ENCODE measurements at regions not wholly inside any gene's neighbourhood (a gene's known extent, or its start where the extent isn't known, plus 50 kb on each side); places are given as distances from the start of the nearest gene placed in this dataset.

- no peaks in the 10 kb centered on the region for H3K36me3 ChIP-seq (ENCODE audit: control insufficient read depth, insufficient read depth, low read length)
- no peaks in the 10 kb centered on the region for H3K27me3 ChIP-seq (replicated peaks; ENCODE audit: control insufficient read depth, insufficient read depth, low read length)
- no peak for DNase-seq (ENCODE audit: extremely low read depth, insufficient read length)
- no peak overlapping the region for H3K4me3 ChIP-seq (replicated peaks; ENCODE audit: low read depth, low read length)
- TF ChIP-seq CTCF (IDR thresholded peaks at IDR 0.05; ENCODE audit: insufficient read depth, low read length, poor library complexity, severe bottlenecking), result no peak
Measured at GRCh38 chr6:62626661-62627060, 340.6 kb upstream of the KHDRBS2 start.

GRCh38 chr6:62623846-62624532 lies 338.0 kb upstream of the KHDRBS2 start:
- Histone ChIP-seq H3K27me3 (replicated peaks; ENCODE audit: control insufficient read depth, insufficient read depth, low read length) (no peaks in the 10 kb centered on the region), H3K4me3 (replicated peaks; ENCODE audit: low read depth, low read length) (no peak overlapping the region), H3K36me3 (ENCODE audit: control insufficient read depth, insufficient read depth, low read length) (no peaks in the 10 kb centered on the region)
- DNase-seq (ENCODE audit: extremely low read depth, insufficient read length), result no peak
- TF ChIP-seq CTCF (IDR thresholded peaks at IDR 0.05; ENCODE audit: insufficient read depth, low read length, poor library complexity, severe bottlenecking), result no peak

DNA sequence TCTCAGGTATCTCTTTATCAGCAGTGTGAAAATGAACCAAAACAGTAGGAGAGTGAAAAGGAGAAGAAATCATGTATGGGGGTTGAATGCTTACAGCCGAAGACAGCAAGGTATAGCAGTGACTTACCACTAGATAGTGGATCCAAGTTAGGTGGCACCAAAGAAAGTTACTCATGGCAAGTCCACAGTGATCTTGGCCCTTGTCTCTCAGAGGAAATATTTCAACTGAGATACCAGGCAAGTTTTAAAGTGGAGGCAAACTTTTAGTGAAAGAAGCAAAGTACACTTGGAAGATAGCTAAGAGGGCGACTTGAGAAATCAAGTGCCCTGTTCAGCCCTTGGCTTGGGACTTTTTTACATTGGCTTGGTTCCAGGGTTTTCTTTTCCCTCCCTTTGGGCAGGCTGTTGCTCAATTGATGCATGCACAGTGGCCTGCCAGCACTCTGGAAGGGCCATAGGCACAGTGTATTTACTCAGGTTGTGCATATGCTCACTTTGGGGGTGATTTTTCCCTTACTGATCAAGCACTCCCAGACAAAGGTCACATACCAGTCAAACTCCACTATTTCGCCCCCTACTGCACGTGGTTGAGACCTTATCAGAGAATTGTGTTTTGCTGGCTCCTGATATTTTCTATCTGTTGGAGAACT lies 329.5 kb upstream of the KHDRBS2 start:
- no peak for DNase-seq (ENCODE audit: extremely low read depth, insufficient read length)
- H3K4me3 ChIP-seq (replicated peaks; ENCODE audit: low read depth, low read length), result no peak overlapping the region
- no peak for TF ChIP-seq CTCF (IDR thresholded peaks at IDR 0.05; ENCODE audit: insufficient read depth, low read length, poor library complexity, severe bottlenecking)
- no peaks in the 10 kb centered on the region for H3K27me3 ChIP-seq (replicated peaks; ENCODE audit: control insufficient read depth, insufficient read depth, low read length)
- no peaks in the 10 kb centered on the region for H3K36me3 ChIP-seq (ENCODE audit: control insufficient read depth, insufficient read depth, low read length)

DNA sequence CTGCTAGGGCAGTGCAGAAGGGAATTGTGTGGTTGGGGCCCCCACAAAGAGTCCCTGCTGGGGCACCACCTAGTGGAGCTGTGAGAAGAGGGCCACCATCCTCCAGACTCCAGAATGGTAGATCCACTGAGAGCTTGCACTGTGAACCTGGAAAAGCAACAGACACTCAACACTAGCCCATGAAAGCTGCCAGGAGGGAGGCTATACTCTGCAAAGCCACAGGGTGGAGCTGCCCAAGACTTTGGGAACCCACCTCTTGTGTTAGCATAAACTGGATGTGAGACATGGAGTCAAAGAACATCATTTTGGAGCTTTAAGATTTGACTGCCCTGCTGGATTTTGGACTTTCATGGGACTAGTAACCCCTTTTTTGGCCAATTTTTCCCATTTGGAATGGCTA lies 328.4 kb upstream of the KHDRBS2 start:
- no peak for TF ChIP-seq CTCF (IDR thresholded peaks at IDR 0.05; ENCODE audit: insufficient read depth, low read length, poor library complexity, severe bottlenecking)
- Histone ChIP-seq H3K27me3 (replicated peaks; ENCODE audit: control insufficient read depth, insufficient read depth, low read length) (no peaks in the 10 kb centered on the region), H3K4me3 (replicated peaks; ENCODE audit: low read depth, low read length) (no peak overlapping the region), H3K36me3 (ENCODE audit: control insufficient read depth, insufficient read depth, low read length) (no peaks in the 10 kb centered on the region)
- DNase-seq (ENCODE audit: extremely low read depth, insufficient read length), result no peak

- H3K27me3 ChIP-seq (replicated peaks; ENCODE audit: control insufficient read depth, insufficient read depth, low read length), result no peaks in the 10 kb centered on the region
- DNase-seq (ENCODE audit: extremely low read depth, insufficient read length), result no peak
Measured at GRCh38 chr6:62613928-62614327, 327.9 kb upstream of the KHDRBS2 start.

More at GRCh38 chr6:62613928-62614327, 327.9 kb upstream of the KHDRBS2 start:
- Histone ChIP-seq H3K36me3 (ENCODE audit: control insufficient read depth, insufficient read depth, low read length) (no peaks in the 10 kb centered on the region), H3K4me3 (replicated peaks; ENCODE audit: low read depth, low read length) (no peak overlapping the region)
- TF ChIP-seq CTCF (IDR thresholded peaks at IDR 0.05; ENCODE audit: insufficient read depth, low read length, poor library complexity, severe bottlenecking), result no peak
